ENCODE measurements at regions not wholly inside any gene's neighbourhood (a gene's known extent, or its start where the extent isn't known, plus 50 kb on each side); places are given as distances from the start of the nearest gene placed in this dataset.

GRCh38 chr1:60994828-60995492 lies 87.4 kb upstream of the NFIA start:
- Mint-ChIP-seq H3K4me1 (no peaks in the 10 kb centered on the region), H3K36me3 (no peaks in the 10 kb centered on the region), H3K27ac (no peak overlapping the region), H3K27me3 (peaks cover 9 to 18% (median 9%) of the 10 kb centered on the region in 3 donors), H3K9me3 (peaks cover 0 to 3% (median 0%) of the 10 kb centered on the region in 7 donors), H3K4me3 (no peak overlapping the region)
- ATAC-seq (ENCODE audit: low read depth in 2 of 2), result no peak
- no peak for DNase-seq

GRCh38 chr1:60994369-60994768 lies 88.0 kb upstream of the NFIA start:
- Mint-ChIP-seq H3K4me3 (no peak overlapping the region), H3K27ac (no peak overlapping the region), H3K27me3 (peaks cover 9 to 18% (median 9%) of the 10 kb centered on the region in 3 donors), H3K4me1 (no peaks in the 10 kb centered on the region), H3K36me3 (no peaks in the 10 kb centered on the region), H3K9me3 (peaks cover 0 to 3% (median 0%) of the 10 kb centered on the region in 7 donors)
- DNase-seq (no peak), ATAC-seq (ENCODE audit: low read depth in 2 of 2) (no peak)

GRCh38 chr1:60992165-60992564 lies 90.2 kb upstream of the NFIA start:
- H3K9me3 Mint-ChIP-seq, result peaks cover 0 to 3% (median 0%) of the 10 kb centered on the region in 7 donors

GRCh38 chr1:60990714-60991090 lies 91.7 kb upstream of the NFIA start:
- H3K27ac Mint-ChIP-seq, result no peak overlapping the region
- H3K36me3 Mint-ChIP-seq, result no peaks in the 10 kb centered on the region
- H3K9me3 Mint-ChIP-seq, result peaks cover 0 to 3% (median 0%) of the 10 kb centered on the region in 7 donors
- no peak for DNase-seq
- H3K4me1 Mint-ChIP-seq, result no peaks in the 10 kb centered on the region
- ATAC-seq (ENCODE audit: low read depth in 2 of 2), result no peak
- peaks cover 9 to 18% (median 9%) of the 10 kb centered on the region in 3 donors for H3K27me3 Mint-ChIP-seq
- H3K4me3 Mint-ChIP-seq, result no peak overlapping the region

More at GRCh38 chr1:60992165-60992564, 90.2 kb upstream of the NFIA start:
- Mint-ChIP-seq H3K4me1 (no peaks in the 10 kb centered on the region), H3K27ac (peak overlapping the region in 1 of 6 donors; percentile 1), H3K27me3 (peaks cover 9 to 18% (median 9%) of the 10 kb centered on the region in 3 donors), H3K36me3 (no peaks in the 10 kb centered on the region), H3K4me3 (no peak overlapping the region)
- DNase-seq (no peak), ATAC-seq (ENCODE audit: low read depth in 2 of 2) (no peak)

- DNase-seq, result no peak
- H3K27me3 Mint-ChIP-seq, result peaks cover 9 to 18% (median 9%) of the 10 kb centered on the region in 3 donors
- no peaks in the 10 kb centered on the region for H3K4me1 Mint-ChIP-seq
- peaks cover 0 to 3% (median 0%) of the 10 kb centered on the region in 7 donors for H3K9me3 Mint-ChIP-seq
- H3K27ac Mint-ChIP-seq, result no peak overlapping the region
- ATAC-seq (ENCODE audit: low read depth in 2 of 2), result no peak
- H3K36me3 Mint-ChIP-seq, result no peaks in the 10 kb centered on the region
- no peak overlapping the region for H3K4me3 Mint-ChIP-seq
Measured at GRCh38 chr1:60989749-60990713, 92.3 kb upstream of the NFIA start.

- no peak for ATAC-seq (ENCODE audit: low read depth in 2 of 2)
- H3K9me3 Mint-ChIP-seq, result peaks cover 0 to 3% (median 0%) of the 10 kb centered on the region in 7 donors
- no peak for DNase-seq
- H3K4me1 Mint-ChIP-seq, result no peaks in the 10 kb centered on the region
- H3K27ac Mint-ChIP-seq, result no peak overlapping the region
- H3K4me3 Mint-ChIP-seq, result no peak overlapping the region
- no peaks in the 10 kb centered on the region for H3K36me3 Mint-ChIP-seq
- peaks cover 9 to 18% (median 9%) of the 10 kb centered on the region in 3 donors for H3K27me3 Mint-ChIP-seq
Measured at GRCh38 chr1:60988891-60989290, 93.5 kb upstream of the NFIA start.

- H3K36me3 Mint-ChIP-seq, result no peaks in the 10 kb centered on the region
- ATAC-seq (ENCODE audit: low read depth in 2 of 2) (no peak), DNase-seq (no peak)
- no peaks in the 10 kb centered on the region for H3K4me1 Mint-ChIP-seq
- peaks cover 0 to 3% (median 0%) of the 10 kb centered on the region in 7 donors for H3K9me3 Mint-ChIP-seq
- H3K4me3 Mint-ChIP-seq, result no peak overlapping the region
- H3K27me3 Mint-ChIP-seq, result peaks cover 0 to 9% (median 0%) of the 10 kb centered on the region in 3 donors
- peak overlapping the region in 1 of 6 donors; percentile 57 for H3K27ac Mint-ChIP-seq
Measured at GRCh38 chr1:60987904-60988303, 94.5 kb upstream of the NFIA start.

GRCh38 chr1:60984062-60984799 lies 98.1 kb upstream of the NFIA start:
- Mint-ChIP-seq H3K27ac (no peak overlapping the region), H3K36me3 (no peaks in the 10 kb centered on the region), H3K27me3 (no peaks in the 10 kb centered on the region), H3K4me3 (no peak overlapping the region), H3K4me1 (no peaks in the 10 kb centered on the region), H3K9me3 (no peaks in the 10 kb centered on the region)
- DNase-seq (no peak), ATAC-seq (ENCODE audit: low read depth in 2 of 2) (no peak)

- Mint-ChIP-seq H3K27me3 (no peaks in the 10 kb centered on the region), H3K4me1 (peaks cover 3 to 4% (median 3%) of the 10 kb centered on the region in 3 donors), H3K36me3 (no peaks in the 10 kb centered on the region), H3K4me3 (no peak overlapping the region), H3K27ac (no peak overlapping the region), H3K9me3 (no peaks in the 10 kb centered on the region)
- ATAC-seq (ENCODE audit: low read depth in 2 of 2) (no peak), DNase-seq (no peak)
Measured at GRCh38 chr1:60983701-60984061, 98.7 kb upstream of the NFIA start.

- H3K27me3 Mint-ChIP-seq, result no peaks in the 10 kb centered on the region
- ATAC-seq (ENCODE audit: low read depth in 2 of 2) (no peak), DNase-seq (no peak)
- no peaks in the 10 kb centered on the region for H3K9me3 Mint-ChIP-seq
- no peak overlapping the region for H3K4me3 Mint-ChIP-seq
- H3K4me1 Mint-ChIP-seq, result peaks cover 6 to 11% (median 9%) of the 10 kb centered on the region in 3 donors
- H3K36me3 Mint-ChIP-seq, result no peaks in the 10 kb centered on the region
- no peak overlapping the region for H3K27ac Mint-ChIP-seq
Measured at GRCh38 chr1:60982539-60982938, 99.8 kb upstream of the NFIA start.

- DNase-seq (no peak), ATAC-seq (ENCODE audit: low read depth in 2 of 2) (no peak)
- no peak overlapping the region for H3K27ac Mint-ChIP-seq
- no peaks in the 10 kb centered on the region for H3K9me3 Mint-ChIP-seq
- H3K36me3 Mint-ChIP-seq, result no peaks in the 10 kb centered on the region
- no peak overlapping the region for H3K4me3 Mint-ChIP-seq
- peaks cover 6 to 11% (median 9%) of the 10 kb centered on the region in 3 donors for H3K4me1 Mint-ChIP-seq
- no peaks in the 10 kb centered on the region for H3K27me3 Mint-ChIP-seq
Measured at GRCh38 chr1:60981357-60981756, 101.0 kb upstream of the NFIA start.

GRCh38 chr1:60978421-60979357 lies 103.7 kb upstream of the NFIA start:
- ATAC-seq (ENCODE audit: low read depth in 2 of 2), result peak in 1 of 2 donors; percentile 52
- DNase-seq, result no peak
- Mint-ChIP-seq H3K4me3 (peak overlapping the region in 1 of 8 donors; percentile 3), H3K27me3 (no peaks in the 10 kb centered on the region), H3K27ac (no peak overlapping the region), H3K9me3 (no peaks in the 10 kb centered on the region), H3K4me1 (peaks cover 6 to 11% (median 9%) of the 10 kb centered on the region in 3 donors), H3K36me3 (no peaks in the 10 kb centered on the region)

Measured in naive B cell (primary cell).